ENCODE measurements at regions not wholly inside any gene's neighbourhood (a gene's known extent, or its start where the extent isn't known, plus 50 kb on each side); places are given as distances from the start of the nearest gene placed in this dataset.

DNA sequence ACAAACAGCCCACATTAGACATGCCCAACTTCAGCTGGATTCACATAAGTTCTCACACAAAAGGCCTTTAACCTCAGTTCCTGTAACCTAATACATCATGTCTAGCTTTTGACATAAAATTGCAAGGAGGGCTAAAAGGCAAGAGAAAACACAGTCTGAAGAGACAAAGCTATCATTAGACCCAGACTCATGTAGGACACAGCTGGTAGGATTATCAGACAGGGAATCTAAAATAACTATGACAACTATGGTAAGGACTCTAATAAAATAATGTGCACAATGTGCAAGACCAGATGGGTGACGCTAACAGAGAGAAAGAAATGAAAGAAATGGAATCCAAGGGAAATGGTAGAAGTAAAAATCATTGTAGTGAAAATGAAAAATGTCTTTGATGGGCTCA lies 643.2 kb upstream of the RAB6C start (continued):
- TF ChIP-seq, protein P1, sequence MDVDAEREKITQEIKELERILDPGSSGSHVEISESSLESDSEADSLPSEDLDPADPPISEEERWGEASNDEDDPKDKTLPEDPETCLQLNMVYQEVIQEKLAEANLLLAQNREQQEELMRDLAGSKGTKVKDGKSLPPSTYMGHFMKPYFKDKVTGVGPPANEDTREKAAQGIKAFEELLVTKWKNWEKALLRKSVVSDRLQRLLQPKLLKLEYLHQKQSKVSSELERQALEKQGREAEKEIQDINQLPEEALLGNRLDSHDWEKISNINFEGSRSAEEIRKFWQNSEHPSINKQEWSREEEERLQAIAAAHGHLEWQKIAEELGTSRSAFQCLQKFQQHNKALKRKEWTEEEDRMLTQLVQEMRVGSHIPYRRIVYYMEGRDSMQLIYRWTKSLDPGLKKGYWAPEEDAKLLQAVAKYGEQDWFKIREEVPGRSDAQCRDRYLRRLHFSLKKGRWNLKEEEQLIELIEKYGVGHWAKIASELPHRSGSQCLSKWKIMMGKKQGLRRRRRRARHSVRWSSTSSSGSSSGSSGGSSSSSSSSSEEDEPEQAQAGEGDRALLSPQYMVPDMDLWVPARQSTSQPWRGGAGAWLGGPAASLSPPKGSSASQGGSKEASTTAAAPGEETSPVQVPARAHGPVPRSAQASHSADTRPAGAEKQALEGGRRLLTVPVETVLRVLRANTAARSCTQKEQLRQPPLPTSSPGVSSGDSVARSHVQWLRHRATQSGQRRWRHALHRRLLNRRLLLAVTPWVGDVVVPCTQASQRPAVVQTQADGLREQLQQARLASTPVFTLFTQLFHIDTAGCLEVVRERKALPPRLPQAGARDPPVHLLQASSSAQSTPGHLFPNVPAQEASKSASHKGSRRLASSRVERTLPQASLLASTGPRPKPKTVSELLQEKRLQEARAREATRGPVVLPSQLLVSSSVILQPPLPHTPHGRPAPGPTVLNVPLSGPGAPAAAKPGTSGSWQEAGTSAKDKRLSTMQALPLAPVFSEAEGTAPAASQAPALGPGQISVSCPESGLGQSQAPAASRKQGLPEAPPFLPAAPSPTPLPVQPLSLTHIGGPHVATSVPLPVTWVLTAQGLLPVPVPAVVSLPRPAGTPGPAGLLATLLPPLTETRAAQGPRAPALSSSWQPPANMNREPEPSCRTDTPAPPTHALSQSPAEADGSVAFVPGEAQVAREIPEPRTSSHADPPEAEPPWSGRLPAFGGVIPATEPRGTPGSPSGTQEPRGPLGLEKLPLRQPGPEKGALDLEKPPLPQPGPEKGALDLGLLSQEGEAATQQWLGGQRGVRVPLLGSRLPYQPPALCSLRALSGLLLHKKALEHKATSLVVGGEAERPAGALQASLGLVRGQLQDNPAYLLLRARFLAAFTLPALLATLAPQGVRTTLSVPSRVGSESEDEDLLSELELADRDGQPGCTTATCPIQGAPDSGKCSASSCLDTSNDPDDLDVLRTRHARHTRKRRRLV (CRISPR knock-in tag; IDR thresholded peaks at IDR 0.05), result no peak
- TF ChIP-seq SALL2 (CRISPR knock-in tag; IDR thresholded peaks at IDR 0.05), result no peak
- TF ChIP-seq, protein P2, sequence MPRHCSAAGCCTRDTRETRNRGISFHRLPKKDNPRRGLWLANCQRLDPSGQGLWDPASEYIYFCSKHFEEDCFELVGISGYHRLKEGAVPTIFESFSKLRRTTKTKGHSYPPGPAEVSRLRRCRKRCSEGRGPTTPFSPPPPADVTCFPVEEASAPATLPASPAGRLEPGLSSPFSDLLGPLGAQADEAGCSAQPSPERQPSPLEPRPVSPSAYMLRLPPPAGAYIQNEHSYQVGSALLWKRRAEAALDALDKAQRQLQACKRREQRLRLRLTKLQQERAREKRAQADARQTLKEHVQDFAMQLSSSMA (CRISPR knock-in tag; IDR thresholded peaks at IDR 0.05), result no peak

DNA sequence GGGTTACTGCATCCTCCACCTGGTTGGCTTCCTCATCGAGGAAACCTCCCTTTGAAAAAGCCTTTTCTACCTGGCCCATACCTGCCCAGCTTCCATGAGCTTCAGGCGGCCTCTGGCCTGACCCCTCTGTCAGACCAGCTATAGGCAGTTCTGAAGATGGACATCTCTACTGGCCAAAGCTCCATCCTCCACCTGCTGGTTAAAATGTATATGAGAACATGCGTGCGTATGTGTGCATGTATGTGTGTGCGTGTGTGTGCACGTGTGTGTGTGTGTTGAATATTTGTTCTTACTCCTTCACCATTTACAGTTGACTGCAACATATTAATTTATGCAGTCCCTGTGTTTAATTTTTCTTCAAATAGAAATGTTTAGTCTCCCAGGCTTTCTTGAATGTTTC lies 642.4 kb upstream of the RAB6C start:
- BruUV-seq (replicated peaks), result no TSS peak
- CTCF ChIA-PET (ENCODE audit: low intra/inter-chr PET ratio, low total read pairs), result no interaction called here
- H3K9ac ChIP-seq (ENCODE audit: insufficient read depth, low read depth, low read length), result no peak overlapping the region
- ATAC-seq, result peak; percentile 73
- in situ Hi-C loops (cut with HindIII; ENCODE audit: extremely low pct_ligation_motif_present, low pct_unique_long_range_greater_than_20kb), result no loop called here
- FAIRE-seq, result no peak
- H3K27me3 ChIP-seq (ENCODE audit: control insufficient read depth in 1 of 2, insufficient read depth in 2 of 2, low read length in 2 of 2), result peaks cover 0 to 4% of the 10 kb centered on the region in 2 experiments; a peak in 1 of 5 replicates
- no peak overlapping the region for H3K27ac ChIP-seq (ENCODE audit: extremely low read length, insufficient read depth, low read length)
- DNase-seq (ENCODE audit: low spot score), result peak; percentile 22
- H4K20me1 ChIP-seq (ENCODE audit: insufficient read depth, low read length), result no peaks in the 10 kb centered on the region
- H3K4me1 ChIP-seq (ENCODE audit: insufficient read depth, low read length), result no peaks in the 10 kb centered on the region
- no peaks in the 10 kb centered on the region for H3K36me3 ChIP-seq (replicated peaks in 1 of 2; ENCODE audit: control insufficient read depth in 1 of 2, insufficient read depth in 2 of 2, low read length in 2 of 2)
- no peaks in the 10 kb centered on the region for H3K79me2 ChIP-seq (ENCODE audit: insufficient read depth, low read length)
- H3K4me2 ChIP-seq (ENCODE audit: low read depth, low read length), result no peak overlapping the region
- POLR2A ChIA-PET, result no interaction called here
- H3K4me3 ChIP-seq (replicated peaks in 1 of 3; ENCODE audit: insufficient read depth in 1 of 3, low read depth in 2 of 3, low read length in 3 of 3), result no peak overlapping the region
- intact Hi-C loops (cut with micrococcal nuclease; ENCODE audit: unreplicated experiment), result no loop called here
- WGBS (ENCODE audit: low lambda C conversion rate), result 38% methylated on average over 6 of the region's 6 CpGs
- TF ChIP-seq, protein P3, sequence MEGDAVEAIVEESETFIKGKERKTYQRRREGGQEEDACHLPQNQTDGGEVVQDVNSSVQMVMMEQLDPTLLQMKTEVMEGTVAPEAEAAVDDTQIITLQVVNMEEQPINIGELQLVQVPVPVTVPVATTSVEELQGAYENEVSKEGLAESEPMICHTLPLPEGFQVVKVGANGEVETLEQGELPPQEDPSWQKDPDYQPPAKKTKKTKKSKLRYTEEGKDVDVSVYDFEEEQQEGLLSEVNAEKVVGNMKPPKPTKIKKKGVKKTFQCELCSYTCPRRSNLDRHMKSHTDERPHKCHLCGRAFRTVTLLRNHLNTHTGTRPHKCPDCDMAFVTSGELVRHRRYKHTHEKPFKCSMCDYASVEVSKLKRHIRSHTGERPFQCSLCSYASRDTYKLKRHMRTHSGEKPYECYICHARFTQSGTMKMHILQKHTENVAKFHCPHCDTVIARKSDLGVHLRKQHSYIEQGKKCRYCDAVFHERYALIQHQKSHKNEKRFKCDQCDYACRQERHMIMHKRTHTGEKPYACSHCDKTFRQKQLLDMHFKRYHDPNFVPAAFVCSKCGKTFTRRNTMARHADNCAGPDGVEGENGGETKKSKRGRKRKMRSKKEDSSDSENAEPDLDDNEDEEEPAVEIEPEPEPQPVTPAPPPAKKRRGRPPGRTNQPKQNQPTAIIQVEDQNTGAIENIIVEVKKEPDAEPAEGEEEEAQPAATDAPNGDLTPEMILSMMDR (CRISPR knock-in tag; IDR thresholded peaks at IDR 0.05), result 0 out of 2 replicates have a peak, but pooled peaks have one; percentile 22
- TF ChIP-seq NFIB (CRISPR knock-in tag; IDR thresholded peaks at IDR 0.05; ENCODE audit: borderline replicate concordance), result no peak
- H2AFZ ChIP-seq (ENCODE audit: low read length), result no peak overlapping the region
- H3K9me3 ChIP-seq (ENCODE audit: low read length), result no peaks in the 10 kb centered on the region; the same call in 1 of the 2 replicates
